CD4-positive, alpha-beta T cell treated with Interleukin-6 for 4 hours (primary cell): ENCODE measurements at regions not wholly inside any gene's neighbourhood (a gene's known extent, or its start where the extent isn't known, plus 50 kb on each side); places are given as distances from the start of the nearest gene placed in this dataset.
"Not testable (repeated sequence)": the region's sequence is repeated elsewhere in the genome, so short reads cannot be mapped to it uniquely, and the experiment has no call there.

Experiments used
- DNase-seq: peaks from one replicate; pipeline ENCODE4 v3.0.0-alpha.2; 2020; ENCODE audit warnings: mixed read lengths

DNA sequence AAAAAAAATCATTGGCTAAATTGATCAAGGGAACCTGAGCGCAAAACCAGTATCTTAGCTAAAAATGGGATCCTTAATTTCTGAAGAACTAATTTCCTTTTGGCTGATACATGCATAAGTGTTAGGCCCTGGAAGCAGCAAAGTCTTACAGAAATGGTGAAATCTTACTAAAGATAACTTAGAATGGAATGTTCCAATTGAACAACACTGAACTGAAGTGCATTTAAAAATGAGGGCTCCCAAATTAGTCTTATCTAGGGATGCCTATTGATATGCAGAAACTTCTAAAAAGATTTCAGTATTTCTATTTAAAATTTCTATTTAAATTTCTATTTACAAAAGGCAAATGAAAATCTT lies 120.7 kb upstream of the BANK1 start:
- no peak for DNase-seq

DNA sequence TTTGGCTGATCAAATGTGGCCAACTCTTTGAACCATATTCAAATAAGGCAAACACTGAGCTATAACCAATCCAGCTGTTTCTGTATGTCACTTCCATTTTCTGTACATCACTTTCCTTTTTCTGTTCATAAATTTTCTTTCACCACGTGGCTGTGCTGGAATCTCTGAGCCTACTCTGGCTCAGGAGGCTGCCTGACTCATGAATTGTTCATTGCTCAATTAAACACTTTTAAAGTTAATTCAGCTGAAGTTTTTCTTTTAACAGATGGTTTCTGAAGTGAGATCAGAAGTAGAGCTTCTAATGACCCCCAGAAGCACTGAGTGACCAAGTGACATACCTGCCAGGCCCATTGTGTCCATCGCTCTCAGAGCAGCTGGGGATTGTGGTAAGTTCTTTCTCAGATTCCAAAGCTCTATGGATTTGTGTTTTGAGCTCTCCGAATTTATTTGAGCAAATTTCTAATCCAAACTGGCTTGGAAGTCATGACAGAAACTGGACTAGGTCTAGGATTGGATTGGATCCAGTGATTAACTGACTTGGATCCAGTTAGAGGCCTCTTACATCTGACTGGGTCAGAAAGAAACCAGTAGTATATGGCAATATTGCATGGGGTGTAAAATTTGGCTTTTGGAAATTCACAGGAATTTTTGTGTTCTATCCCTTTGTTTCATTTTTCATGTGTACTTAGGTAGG lies 121.2 kb upstream of the BANK1 start:
- no peak for DNase-seq

DNA sequence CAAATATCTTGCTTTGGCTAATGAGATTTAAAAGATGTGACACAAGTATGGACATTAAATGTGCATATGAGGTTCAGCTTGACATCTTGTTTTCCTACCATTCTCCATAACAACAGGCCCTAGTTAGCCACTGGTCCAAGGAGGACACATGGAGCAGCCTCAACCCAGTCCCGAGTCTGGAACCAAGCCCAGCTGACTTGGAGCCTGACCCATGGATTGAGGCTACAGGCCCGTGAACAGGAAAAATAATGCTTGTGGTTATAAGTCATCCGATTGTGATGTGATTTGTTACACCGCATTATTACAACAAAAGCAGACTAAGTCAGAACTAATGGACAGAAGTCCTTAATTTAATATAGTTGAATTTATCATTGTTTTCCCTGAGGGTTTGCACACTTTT lies 123.2 kb upstream of the BANK1 start:
- no peak for DNase-seq

DNA sequence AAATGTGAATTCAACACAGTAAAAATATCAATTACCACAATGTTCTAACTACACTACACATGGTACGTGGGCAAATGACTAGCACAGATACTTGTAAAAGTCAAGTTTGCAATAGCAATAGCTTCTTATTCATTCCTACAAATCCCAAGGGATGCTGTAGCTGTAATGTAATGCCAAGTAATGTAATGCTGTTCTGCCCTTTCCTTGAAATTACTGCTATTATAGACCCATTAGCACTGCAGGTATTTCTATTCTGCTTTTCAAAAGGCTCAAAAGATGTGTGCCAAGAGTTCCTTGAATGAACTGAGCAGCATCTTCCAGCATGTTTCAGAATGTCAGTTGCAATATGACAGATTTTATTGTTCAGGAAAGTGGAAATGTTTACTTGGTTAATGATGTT lies 129.9 kb upstream of the BANK1 start:
- no peak for DNase-seq

DNA sequence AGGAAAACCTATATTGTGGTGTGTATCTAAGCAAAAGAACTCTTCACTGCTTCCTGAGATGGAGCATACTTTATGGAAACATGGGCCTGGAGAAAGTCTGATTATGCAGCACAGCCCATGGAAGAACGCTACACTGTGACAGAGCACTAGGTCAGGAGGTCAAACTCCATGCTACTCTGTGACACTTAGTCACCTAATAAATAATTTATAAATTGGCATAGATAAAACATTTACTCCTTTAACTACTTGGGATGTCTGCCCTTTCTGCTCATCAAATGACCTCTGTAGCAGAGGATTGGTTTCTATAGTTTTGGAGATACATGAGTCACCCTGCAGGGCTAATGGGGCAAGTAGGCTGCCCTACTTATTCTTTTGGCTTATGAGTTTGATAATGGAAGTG lies 134.7 kb upstream of the BANK1 start:
- DNase-seq, result no peak

DNA sequence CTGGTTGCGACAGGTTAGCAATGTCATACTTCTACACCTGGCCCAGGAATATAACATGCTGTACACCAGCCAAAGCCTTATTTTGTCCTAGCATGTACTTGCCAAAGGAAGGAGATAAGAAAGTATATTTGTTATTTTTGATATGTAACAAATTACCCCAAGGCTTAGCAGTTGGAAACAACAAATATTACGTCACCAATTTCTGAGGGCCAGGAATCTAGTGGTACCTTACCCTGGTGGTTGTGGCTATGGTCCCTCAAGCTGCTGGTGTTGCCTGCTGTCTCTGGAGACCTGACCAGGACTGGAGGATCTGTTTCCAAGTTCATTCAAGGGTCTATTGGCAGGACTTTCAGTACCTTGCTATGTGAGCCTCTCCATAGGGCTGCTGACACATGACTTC lies 135.5 kb upstream of the BANK1 start:
- DNase-seq, result no peak

DNA sequence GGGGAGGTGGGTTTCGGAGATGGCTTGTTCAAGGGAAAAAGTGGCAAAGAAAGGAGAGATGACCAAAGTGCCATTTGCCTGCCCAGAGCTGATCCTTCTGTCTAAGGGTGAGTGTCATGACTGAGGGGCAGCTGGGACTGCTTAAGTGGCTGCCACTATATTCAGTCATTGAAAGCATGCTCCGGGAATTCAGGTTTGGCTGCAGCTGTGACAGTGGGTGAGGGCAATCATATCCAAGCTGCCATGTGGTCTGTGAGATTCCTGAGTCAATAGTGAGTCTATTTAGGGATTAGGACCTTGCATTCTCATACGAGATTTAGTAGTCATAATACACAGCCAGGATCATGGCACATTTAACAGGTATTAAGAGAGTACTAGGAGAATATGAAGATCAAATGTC lies 138.8 kb upstream of the BANK1 start:
- DNase-seq, result no peak

DNA sequence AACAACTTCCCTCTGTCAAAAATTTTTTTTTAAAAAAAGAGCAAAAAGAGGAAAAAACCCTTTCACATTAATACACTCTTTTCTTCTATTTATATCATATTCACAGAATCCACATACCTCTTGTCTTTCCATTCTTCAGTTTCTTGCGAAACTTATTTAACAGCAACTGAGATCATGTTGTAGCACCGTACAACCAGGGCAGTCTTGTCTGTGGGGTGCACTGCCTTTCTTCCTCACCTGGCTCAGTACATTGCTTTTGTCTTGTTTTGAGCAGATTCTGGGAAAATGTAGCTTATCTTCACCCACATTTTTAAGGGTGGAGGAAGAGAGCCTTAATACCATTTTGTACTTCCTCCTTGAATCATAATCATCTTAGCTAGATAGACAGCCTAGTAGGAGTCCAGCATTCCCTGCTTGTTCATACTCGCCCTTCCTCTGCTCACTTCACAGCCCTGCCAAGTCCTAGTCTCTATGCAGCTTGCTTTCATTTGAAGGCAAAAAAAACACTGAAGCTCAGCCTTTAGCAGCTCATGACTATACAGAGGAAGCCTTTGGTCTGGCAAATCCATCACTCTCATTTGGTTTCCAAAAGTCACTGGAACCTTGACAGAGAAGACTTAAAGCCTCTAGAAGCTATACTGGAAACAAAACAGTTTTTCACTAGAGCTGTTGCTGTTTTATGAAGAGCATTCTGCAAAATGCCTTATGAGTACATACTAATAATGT lies 140.6 kb upstream of the BANK1 start:
- DNase-seq, result no peak

DNA sequence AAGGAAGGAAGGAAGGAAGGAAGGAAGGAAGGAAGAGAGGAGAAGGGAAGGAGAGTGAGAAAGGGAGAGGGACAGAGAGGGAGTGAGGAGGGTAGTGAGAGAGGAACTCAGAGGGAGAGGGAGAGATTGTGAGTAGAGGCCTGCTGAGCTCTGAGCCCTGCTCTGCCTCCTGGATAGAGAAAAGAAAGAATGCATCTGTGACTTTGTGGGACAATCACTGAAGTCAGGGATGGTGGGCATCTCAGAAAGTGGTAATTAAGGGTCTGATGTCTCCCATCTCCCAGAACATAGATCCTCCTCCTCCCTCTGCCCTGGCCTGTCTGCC lies 142.9 kb upstream of the BANK1 start:
- no peak for DNase-seq

DNA sequence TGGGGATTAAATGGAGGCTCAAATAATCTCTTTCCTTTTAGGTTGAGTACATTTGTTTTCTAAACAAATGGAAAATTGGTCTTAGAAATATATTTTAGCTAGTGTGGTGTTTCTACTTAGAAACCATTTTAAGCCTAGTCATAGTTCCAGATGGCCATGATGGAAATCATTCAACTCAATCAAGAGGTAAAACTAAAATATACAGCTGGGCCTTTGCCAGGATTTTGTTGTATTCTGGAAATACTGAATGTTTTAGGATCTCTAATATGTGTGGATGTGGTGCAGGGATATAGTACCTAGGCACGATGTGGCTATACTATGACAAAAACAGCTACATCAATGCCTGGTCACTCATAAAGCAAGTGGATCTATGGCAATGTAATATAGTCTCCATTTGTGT lies 146.0 kb upstream of the BANK1 start:
- no peak for DNase-seq

DNA sequence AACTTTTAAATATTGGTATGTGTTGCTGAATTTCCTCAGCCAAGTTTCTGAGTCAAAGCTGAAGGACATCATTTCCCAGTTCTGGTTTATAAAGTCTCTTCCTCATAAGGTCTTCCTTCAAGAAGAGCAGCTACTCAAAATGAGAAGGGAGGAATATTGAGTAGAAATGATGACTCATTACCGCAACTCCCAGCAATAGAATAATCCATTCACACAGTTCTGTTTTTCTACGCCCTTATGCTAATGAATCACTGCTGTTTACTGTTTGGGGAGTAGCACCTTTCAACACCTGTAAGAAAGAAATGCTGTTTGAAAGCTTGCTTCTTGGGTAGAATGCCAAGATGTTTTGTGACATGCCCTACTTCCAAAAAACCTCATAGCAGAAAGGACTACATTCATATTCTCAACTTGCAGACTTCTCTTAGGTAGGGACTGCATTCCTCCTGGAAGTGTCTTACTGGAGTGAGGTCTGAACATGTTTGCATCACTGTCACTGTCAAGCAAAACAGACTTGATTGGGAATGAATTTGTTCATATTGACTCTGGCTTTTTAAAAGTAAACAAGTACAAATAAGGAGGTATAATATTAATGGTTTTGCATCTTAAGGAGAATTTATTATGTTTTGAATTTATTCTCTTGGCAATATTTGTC lies 147.2 kb upstream of the BANK1 start:
- DNase-seq, result no peak

DNA sequence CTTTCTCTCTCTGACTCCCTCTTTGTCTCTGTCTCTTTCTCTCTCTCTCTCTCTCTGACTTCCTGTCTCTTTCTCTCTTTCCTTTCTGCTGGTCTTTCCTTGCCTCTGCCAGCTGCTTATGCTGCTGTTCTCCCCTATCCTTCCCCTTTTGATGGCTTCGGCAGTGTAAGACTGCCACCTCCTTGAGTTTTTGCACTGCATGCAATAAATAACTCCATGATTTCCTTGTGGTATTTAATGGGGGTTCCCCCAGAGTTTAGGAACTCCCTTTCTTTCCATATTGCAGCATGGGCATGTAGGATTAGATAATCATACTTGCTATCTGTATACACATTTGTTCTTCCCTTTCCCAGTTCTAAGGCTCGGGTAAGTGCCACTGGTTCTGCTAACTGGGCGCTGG lies 157.8 kb upstream of the BANK1 start:
- DNase-seq, result not testable (repeated sequence)

DNA sequence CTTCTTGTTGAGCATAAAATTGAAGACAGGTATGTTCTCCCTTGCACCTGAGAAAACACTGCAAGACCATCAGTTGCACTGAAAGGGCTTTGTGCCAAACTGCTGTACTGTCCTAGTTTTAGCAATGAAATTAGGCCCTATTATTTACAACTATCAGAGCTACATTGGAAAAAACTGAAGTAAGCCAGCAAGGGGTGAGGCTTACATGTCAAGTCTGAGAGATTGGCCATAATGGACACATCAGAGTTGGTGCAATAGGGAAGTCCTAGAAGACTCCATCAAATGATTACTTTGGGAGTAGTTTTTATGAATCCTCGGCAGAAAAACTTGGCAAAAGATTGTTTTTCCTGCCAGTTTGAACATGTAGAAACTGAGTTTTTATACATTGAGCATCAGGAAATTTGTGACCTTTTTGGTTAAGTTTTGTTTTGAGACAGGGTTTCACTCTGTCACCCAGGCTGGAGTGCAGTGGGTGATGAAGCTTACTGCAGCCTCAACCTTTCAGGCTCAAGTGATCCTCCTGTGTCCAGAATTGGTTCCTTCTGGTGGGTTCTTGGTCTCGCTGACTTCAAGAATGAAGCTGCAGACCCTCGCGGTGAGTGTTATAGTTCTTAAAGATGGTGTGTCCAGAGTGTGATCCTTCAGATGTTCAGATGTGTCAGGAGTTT lies 160.1 kb upstream of the BANK1 start:
- DNase-seq, result no peak

DNA sequence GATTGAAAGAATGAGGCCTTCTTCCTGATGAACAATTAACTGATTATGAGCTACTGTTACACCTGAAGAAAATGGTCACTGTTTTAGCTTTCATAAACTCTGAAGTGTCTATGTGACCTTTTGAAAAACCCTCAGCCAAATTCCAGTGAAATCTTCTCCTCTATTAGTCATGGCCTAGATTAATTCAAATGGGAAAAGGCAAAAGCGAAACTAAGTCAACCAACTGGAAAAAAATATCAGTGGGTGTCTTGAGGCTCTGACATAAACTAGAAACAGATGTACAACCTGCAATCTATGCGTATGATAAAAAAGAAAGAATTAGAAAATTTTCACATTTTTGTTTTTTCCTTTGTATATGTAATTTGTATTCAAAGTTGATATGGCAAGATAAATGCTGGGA lies 169.4 kb upstream of the BANK1 start:
- no peak for DNase-seq

DNA sequence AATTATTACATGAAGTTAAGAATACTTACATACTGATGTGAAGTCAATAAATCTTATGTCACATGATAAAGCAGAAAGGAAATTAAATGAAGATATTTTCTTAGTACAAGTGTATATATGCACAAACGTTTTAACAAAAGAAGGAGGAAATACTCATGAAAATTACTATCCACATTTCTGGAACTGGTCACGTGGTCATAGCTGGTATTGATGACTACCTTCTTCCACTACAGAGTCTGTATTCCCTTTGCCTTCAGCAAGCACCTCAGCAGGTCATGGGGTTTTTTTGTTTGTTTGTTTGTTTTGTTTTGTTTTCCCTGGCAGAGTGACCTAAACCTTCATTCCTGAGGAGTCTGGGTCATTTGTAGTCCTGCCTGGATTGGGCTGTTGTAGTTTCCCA lies 174.9 kb upstream of the BANK1 start:
- DNase-seq, result no peak

DNA sequence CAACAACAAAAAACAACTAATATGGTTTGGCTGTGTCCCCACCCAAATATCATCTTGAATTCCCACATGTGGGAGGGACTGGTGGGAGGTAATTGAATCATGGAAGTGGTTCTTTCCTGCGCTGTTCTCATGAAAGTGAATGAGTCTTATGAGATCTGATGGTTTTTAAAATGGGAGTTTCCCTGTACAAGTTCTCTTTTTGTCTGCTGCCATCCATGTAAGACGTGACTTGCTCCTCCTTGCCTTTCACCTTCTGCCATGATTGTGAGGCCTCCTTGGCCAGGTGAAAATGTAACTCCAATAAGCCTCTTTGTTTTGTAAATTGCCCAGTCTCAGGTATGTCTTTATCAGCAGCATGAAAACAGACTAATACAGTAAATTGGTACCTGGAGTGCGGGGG lies 183.5 kb upstream of the BANK1 start:
- DNase-seq, result not testable (repeated sequence)

DNA sequence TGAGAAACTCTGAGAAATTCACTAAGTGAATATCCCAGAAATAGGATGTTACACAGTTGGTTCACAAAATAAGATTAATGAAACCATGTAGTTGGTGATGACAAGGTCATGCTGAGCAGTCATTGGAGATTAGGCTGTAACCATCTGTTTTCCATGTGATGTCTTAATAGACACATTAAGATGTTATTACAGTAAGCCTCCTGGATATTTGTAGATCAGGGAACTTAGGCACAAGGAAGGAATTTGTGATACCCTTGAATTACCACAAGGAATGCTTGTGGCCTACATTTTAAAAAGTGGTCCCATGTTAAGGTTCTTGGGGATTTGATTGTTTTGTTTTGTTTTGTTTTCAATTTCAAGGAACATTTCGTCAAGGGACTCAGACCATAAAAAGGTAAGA lies 185.6 kb upstream of the BANK1 start:
- DNase-seq, result no peak

DNA sequence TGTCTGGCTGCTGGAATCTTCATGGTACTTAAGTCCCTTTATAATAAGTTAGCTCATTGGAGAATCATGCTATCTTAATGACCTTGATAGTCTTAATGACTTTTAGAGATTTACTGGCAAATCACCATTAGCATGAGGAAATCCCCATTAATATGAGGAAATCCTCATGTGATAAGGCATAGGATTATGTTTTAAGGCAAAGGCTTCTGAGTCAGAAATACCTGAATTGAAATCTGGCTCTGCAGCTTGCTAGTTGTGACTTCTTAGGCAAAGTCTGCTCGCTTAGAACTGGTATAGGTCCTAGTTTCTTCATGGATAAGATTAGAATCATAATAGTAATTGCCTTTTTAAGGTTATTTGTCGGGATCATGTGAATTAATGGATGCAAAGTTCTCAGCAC lies 190.2 kb upstream of the BANK1 start:
- DNase-seq, result no peak

DNA sequence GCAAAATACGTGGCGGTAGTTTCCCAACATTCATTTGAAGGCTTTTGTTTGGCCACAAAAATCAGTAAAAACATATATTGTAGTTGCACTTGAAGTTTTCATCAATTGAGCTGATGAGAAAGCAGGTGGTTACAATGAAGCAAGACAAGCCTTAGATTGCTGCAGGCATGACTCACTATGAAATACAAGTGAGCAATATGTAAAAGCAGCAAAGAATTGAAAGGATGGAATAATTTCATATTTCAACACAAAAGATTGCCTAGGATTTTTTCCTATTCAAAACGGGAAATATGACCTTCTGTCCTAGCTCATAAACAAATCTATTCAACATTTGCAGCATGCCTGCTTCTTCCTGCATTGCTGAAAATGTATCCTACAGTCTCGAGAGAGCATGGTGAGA lies 190.9 kb upstream of the BANK1 start:
- DNase-seq, result no peak

DNA sequence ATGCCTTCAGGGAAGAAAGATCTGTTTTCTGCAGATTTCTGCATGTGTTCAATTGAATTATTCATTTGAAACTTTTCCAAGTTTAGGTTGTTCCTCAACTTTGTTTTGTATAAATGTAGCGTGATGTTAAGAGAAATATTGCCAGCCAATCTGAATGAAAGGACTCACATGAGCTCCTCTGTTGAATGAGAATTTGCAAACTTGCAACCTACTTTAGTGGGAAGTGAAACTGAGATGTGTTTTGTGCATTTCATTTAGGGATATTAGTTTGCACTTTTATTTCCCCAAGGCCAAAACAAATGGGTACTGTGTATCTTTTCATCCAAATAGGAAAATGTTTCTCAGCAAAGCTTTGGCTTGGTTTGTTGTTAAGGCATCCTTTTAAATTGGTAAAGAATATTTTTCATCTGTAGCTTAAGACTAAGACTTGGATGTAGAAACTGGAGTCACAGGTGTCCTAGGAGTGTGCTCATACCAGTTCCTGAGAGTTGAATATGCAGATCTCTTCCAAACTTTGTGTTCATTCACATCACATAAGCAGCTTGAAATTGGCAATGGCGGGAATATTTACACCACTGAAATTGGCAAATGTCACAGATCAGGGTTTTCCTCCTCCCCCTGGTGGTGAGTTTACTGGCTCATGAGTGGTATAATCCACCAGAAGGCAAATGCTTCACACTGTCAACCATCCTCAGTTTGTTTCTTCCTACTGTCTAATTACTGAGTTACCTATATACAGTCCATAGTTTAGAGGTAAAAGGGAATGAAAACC lies 193.6 kb upstream of the BANK1 start:
- DNase-seq, result peak; percentile 39

DNA sequence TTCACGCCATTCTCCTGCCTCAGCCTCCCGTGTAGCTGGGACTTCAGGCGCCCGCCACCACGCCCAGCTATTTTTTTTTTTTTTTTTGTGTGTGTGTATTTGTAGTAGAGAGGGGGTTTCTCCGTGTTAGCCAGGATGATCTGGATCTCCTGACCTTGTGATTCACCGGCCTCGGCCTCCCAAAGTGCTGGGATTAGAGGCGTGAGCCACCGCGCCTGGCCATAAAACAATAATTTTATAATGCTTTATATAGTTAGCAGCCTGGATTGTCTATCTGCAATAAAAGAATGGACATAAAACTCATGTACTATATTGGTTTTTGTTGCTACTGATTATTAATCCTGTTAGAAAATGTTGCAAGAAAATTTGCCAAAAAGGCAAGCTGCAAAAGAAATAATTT lies 195.9 kb upstream of the BANK1 start:
- DNase-seq, result no peak

DNA sequence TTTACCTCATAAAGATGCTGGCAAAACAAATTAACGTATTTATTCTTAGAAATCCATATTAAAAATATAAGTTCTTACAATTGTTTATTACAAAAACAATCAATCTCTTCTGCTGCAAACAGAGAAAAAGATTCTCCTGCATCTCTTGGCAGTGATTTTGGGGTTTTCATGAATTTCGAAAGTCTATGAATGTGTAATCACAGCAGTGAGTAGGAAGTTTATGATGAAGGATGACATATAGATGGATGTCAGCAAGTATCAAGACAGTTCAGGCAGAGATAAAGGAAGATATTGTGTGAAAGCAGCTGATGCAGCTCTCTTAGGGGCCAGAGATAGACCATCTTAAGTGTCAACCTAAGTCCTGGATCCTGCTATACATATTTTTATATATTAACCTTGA lies 196.9 kb upstream of the BANK1 start:
- no peak for DNase-seq

DNA sequence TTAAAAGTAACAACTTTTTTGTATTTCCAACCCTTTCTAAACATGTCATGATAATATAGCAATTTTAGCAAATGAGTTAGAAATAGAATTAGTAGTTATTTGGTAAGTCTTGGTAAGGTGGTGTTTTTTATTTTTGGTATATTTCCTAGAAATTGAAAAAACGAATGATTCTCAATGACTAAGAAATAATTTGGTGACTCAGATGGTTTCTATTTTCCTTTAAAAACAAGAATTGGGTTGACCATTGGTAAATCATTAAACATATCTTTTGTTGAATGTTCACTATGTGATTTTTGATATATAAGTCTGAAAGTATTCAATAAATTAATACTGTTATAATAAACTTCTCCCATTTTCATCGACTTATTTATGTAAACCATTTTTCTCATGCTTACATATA lies 206.2 kb upstream of the BANK1 start:
- no peak for DNase-seq
